ENCODE measurements at regions not wholly inside any gene's neighbourhood (a gene's known extent, or its start where the extent isn't known, plus 50 kb on each side); places are given as distances from the start of the nearest gene placed in this dataset.

DNA sequence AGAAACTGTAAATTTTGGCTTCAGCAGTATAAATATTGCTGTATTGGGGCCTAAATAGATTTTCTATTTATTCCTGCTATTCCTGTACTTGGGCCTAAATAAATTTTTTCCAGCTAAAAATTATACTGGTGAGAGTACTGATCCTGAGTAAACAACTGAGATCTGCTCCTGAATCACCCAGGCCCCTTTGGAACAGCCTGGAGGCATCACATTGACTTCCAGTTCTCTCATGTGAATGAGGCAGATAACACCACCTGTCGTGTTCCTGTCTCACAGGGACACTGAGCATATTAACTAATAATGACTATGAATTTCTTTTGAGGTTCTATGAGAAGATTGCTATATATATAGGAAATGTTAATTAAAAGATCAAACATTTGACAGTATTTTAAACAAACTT is 119.5 kb upstream of the PLCXD3 start:
- TF ChIP-seq, protein P1, sequence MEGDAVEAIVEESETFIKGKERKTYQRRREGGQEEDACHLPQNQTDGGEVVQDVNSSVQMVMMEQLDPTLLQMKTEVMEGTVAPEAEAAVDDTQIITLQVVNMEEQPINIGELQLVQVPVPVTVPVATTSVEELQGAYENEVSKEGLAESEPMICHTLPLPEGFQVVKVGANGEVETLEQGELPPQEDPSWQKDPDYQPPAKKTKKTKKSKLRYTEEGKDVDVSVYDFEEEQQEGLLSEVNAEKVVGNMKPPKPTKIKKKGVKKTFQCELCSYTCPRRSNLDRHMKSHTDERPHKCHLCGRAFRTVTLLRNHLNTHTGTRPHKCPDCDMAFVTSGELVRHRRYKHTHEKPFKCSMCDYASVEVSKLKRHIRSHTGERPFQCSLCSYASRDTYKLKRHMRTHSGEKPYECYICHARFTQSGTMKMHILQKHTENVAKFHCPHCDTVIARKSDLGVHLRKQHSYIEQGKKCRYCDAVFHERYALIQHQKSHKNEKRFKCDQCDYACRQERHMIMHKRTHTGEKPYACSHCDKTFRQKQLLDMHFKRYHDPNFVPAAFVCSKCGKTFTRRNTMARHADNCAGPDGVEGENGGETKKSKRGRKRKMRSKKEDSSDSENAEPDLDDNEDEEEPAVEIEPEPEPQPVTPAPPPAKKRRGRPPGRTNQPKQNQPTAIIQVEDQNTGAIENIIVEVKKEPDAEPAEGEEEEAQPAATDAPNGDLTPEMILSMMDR (IDR thresholded peaks at IDR 0.05) = no peak
- no peak for TF ChIP-seq ZFX (IDR thresholded peaks at IDR 0.05; ENCODE audit: borderline replicate concordance)
